ENCODE measurements at regions not wholly inside any gene's neighbourhood (a gene's known extent, or its start where the extent isn't known, plus 50 kb on each side); places are given as distances from the start of the nearest gene placed in this dataset.
"Not testable (repeated sequence)": the region's sequence is repeated elsewhere in the genome, so short reads cannot be mapped to it uniquely, and the experiment has no call there.

DNA sequence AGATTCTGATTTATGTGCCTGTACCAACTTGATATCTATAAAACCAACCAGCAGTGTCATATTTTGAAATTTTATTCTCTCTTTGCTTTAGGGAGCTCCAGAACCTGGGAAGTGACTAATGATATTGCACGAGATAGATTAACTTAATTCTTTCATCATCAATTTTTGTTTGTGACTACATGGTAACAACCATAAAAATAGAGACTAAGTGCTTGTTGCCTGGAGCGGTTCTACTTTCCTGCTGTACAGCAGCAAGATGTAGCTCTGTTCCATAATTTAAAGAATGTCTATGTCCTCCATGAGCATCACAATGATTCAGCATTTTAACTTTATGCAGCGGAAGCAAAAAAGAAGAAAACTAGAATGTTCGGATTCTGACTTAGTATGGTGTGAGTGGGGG, 275.6 kb downstream of the KLF5 start:
- no peak for DNase-seq
- TF ChIP-seq POLR2A (IDR thresholded peaks at IDR 0.05; ENCODE audit: low read length) (no peak), GATA1 (IDR thresholded peaks at IDR 0.05; ENCODE audit: low read depth, low read length) (no peak)

DNA sequence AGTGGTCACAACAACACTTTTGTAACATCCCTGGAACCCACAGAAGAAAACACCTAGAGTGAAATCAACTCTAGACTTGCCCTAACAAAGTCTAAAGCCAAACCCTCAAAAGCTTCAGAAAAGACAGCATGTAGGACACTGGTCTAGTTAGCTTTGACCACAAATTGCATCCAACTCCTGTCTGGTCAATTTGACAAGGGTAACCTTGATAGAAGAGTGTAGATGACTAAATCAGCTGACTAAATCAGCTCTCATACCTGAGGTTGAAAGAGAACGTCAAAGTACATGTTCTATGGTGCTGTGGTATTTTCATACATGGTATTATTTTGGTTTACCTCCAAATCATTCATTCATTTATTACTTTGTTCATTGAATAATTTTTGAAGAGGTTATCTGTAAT, 272.8 kb downstream of the KLF5 start:
- no peak for DNase-seq
- no peak for TF ChIP-seq POLR2A (IDR thresholded peaks at IDR 0.05; ENCODE audit: low read length)
- no peak for TF ChIP-seq GATA1 (IDR thresholded peaks at IDR 0.05; ENCODE audit: low read depth, low read length)

DNA sequence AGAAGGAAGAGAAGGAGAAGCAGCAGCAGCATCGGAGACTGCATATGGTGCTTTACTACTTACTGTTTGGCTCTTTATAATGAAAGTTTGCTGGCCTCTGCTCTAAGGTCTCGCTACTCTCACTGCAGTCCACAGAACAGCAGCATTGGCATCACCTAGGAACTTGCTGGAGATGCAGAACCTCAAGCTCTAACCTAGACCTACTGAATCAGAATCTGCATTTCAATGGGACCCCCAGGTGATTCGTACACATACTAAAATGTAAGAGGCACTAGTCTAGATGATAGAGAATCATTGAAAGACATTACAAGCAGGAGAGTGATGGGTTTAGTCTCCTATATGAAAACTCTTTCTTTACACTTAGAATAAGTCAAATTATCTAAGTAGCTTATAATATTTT, 270.6 kb downstream of the KLF5 start:
- TF ChIP-seq POLR2A (IDR thresholded peaks at IDR 0.05; ENCODE audit: low read length) = no peak
- TF ChIP-seq GATA1 (IDR thresholded peaks at IDR 0.05; ENCODE audit: low read depth, low read length) = no peak
- no peak for DNase-seq

DNA sequence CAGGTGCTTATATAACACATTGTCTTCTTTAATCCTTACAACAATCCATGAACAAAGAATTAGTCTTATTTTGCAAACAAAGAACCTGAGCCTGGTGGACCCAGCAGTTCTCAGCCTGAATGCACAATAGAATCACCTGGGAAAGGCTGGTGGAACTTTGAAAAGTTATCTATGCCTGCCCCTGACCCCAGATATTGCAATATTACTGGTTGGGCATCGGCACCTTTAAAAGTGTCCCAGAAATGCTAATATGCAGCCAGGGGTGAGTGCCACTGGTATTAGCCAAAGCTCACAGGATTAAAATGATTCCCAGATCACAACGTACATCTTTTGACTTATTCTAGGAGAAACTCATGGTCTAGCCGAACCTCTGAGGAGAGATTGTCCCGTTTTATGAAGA, 268.8 kb downstream of the KLF5 start:
- no peak for TF ChIP-seq POLR2A (IDR thresholded peaks at IDR 0.05; ENCODE audit: low read length)
- no peak for TF ChIP-seq GATA1 (IDR thresholded peaks at IDR 0.05; ENCODE audit: low read depth, low read length)
- DNase-seq = no peak

DNA sequence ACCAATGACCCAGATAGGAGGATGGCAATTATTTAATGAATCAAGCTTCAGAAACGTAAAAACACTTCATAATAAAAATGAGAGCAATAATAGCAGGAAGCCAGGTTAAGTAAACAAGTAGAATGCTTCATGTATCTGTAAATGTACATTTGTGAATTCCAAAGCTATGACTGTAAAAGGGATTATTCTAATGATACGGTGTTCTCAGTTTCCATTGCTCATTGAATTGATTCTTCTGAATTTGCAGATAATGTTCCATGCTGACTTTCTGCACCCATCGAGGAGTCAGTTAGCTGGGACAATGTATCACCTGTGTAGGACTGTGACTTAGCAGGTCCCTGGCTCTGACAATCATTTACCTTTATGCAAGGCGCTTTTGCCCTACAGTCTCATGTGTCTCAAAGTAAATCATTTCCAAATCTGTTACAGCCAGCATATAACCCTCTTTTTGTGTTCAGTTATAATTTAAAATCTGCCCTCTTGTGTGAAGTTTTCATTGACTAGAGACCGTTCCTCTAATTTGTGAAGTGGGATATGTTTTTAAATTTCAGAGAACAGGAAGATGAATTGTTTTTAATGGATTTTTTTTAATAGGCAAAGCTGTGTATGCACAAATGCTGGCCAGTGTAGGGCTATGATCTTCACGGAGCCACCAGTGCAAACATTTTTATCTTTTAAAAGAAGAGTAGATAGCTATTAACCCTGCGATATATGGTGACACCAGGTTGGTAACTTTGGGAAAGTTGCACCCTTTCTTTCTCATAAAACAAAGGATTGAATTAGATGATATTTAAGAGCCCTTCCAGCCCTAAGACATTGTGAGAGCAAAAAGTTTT, 267.1 kb downstream of the KLF5 start:
- TF ChIP-seq GATA1 (IDR thresholded peaks at IDR 0.05; ENCODE audit: low read depth, low read length) (no peak), POLR2A (IDR thresholded peaks at IDR 0.05; ENCODE audit: low read length) (no peak)
- DNase-seq = no peak

DNA sequence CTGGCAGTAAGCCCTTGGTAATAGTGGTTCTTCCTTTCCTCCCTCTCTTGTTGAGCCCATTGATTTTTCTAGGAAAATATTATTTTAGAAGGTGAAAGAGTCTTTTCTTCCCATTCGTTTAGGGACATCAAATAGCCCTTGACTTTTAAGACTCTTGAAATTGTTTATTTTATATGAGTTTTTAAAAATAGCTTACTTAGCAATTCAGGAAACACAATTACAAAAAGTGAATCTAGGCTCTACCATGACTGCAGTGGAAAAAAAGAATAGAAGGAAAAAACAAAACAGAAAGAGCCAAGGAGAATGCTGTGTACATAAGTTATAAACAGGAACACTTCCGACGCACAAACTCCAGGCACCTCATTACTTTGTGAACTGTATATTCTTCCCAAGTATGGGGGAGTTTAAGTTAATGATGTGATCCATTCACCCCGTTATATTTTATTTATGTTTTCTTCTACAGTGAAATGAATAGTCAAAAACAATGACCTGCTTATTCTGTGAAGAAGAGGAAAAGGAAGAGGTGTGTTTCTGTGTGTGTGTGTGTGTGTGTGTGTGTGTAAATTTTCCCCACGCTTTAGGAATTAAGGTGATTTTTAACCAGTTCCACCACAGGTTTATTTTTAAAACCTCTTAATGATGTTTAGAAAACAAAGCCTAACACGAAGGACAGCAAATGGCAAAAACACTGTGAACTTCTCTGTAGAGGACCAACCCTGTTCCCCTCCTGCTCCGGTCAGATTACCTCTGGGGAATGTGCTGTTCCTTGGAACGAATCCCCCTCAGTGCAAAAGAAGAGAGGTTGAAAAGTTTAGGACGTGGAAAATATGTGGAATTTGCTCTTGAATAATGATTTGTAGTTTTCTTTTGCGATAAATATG, 266.3 kb downstream of the KLF5 start:
- DNase-seq = no peak
- TF ChIP-seq POLR2A (IDR thresholded peaks at IDR 0.05; ENCODE audit: low read length) (no peak), GATA1 (IDR thresholded peaks at IDR 0.05; ENCODE audit: low read depth, low read length) (no peak)

DNA sequence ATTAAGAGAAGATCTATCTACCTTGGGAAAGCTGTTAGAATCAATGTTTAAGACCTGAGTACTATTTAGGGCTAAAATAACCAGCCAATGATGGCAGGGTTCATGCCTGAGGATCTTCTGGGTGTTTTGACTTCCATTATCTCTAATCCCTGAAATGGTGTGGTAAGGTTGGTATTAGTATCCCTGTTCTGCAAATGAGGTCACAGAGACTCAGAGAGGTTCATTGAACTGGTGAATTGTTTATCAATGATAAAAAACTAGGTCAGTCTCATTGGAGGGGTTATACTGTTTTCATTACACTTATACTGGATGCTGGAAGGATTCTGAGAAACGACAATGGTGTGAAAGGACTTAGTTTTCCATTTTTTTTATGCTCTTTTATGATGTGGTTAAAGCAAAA, 264.8 kb downstream of the KLF5 start:
- no peak for TF ChIP-seq POLR2A (IDR thresholded peaks at IDR 0.05; ENCODE audit: low read length)
- TF ChIP-seq GATA1 (IDR thresholded peaks at IDR 0.05; ENCODE audit: low read depth, low read length) = no peak
- no peak for DNase-seq

DNA sequence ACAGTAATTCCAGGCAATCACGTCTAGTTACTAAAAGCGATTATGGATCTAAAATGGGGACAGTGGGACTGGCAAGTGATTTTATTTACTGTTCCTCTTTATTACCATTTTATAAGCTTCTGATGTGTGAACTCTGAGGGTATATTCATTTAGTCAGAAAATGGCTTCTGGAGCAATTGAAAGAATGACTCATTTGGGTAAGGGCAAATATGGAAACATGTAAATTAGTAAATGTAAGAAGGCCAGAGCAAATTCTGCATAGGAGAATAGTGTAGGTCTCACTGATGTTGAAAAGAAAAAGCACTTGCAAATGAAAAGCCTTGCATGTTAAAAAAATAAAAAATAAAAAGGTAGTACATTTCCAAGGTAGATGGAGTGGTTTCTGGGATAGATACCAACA, 262.2 kb downstream of the KLF5 start:
- no peak for TF ChIP-seq GATA1 (IDR thresholded peaks at IDR 0.05; ENCODE audit: low read depth, low read length)
- TF ChIP-seq POLR2A (IDR thresholded peaks at IDR 0.05; ENCODE audit: low read length) = no peak
- no peak for DNase-seq

DNA sequence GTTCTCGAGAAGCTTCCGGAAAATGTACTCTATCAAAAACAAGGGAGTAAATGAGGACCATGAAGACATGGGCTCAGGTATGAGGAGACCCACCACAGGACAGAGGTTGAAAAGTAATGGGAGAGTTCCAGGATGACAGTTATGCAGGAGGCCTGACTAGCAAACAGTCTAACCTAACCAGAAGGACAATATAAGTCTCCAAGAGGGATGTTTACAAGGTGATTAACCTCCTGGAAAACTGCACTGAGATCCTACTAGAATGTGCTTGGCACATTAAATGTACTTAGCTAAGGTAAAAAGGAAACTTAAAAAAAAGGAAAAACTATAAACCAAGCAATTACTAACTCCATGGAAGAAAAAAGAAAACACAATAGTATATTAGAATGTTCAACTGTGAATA, 258.3 kb downstream of the KLF5 start:
- no peak for DNase-seq
- TF ChIP-seq POLR2A (IDR thresholded peaks at IDR 0.05; ENCODE audit: low read length) (no peak), GATA1 (IDR thresholded peaks at IDR 0.05; ENCODE audit: low read depth, low read length) (no peak)

DNA sequence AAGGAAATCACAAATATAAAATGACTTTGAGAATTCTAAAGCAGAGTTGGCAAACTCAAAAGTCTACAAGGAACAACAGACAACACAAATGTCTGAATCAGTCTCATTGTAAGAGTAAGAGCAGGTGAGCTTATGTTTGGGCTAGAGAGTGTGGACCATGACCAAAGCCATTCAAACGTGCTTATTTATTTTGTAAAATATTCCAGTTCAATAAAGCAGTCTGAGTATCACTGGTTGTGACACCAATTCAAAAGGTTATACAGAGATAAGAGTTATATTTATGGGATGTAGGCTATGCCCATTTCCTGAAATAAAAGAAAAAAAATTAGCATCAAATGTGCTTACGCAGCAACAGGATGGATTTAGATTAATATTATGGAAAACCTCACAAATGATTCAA, 251.6 kb downstream of the KLF5 start:
- no peak for TF ChIP-seq GATA1 (IDR thresholded peaks at IDR 0.05; ENCODE audit: low read depth, low read length)
- no peak for TF ChIP-seq POLR2A (IDR thresholded peaks at IDR 0.05; ENCODE audit: low read length)
- no peak for DNase-seq

DNA sequence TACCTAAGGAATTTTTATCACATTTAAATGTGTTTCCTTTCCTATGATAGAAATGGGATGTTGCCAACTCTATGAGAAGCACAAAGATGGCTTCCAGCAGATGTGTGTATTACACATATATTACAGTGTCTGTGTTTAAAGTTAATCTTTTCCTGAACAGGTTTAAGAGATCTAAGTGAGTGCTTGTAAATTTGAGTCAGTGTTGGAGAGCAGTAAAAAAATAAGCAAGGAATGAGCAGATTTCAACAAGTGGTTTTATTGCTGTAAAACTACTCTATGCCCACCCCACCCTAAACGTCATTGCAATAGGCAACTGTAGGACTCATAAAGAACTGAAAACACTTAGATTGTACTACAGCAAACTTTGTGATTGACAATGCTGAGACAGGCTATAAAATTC, 248.7 kb downstream of the KLF5 start:
- no peak for DNase-seq
- TF ChIP-seq GATA1 (IDR thresholded peaks at IDR 0.05; ENCODE audit: low read depth, low read length) = no peak
- TF ChIP-seq POLR2A (IDR thresholded peaks at IDR 0.05; ENCODE audit: low read length) = no peak

DNA sequence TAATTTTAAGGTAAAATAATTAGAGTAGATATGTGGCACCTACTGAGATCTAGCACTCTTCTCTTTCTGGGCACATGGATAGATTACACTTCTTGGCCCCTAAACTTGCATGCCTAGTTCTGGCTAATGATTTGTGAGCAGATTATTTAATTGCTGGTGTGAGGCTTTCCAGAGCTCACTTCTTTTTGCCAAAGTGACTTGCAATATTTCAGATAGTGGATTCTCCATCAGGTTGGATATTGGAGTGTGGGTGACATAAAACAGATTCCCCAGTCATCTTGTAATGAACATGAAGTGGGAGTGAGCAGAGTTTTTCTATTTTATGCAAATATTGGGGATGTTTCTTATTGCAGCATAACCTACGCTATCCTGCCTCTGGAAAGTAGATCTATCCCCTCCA, 247.9 kb downstream of the KLF5 start:
- TF ChIP-seq GATA1 (IDR thresholded peaks at IDR 0.05; ENCODE audit: low read depth, low read length) (no peak), POLR2A (IDR thresholded peaks at IDR 0.05; ENCODE audit: low read length) (no peak)
- no peak for DNase-seq

DNA sequence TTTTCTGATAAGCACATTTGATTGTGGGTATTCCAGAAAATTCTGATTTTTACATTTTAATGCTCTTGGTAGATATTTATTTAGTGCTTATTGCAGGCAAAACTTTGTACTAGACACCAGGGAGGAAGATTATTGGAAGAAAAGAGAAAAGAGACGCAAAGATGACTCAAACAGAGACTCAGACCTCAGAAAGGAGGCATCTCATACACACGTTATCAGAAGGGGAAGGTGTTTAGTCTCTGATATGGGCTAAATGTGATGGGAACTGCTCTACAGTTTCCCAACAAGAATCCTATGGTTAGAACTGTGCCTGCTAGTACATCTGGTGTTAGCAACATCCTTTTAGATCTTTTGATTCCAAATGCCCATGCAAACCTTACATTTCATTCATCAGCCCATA, 245.6 kb downstream of the KLF5 start:
- no peak for DNase-seq
- no peak for TF ChIP-seq POLR2A (IDR thresholded peaks at IDR 0.05; ENCODE audit: low read length)
- TF ChIP-seq GATA1 (IDR thresholded peaks at IDR 0.05; ENCODE audit: low read depth, low read length) = no peak

DNA sequence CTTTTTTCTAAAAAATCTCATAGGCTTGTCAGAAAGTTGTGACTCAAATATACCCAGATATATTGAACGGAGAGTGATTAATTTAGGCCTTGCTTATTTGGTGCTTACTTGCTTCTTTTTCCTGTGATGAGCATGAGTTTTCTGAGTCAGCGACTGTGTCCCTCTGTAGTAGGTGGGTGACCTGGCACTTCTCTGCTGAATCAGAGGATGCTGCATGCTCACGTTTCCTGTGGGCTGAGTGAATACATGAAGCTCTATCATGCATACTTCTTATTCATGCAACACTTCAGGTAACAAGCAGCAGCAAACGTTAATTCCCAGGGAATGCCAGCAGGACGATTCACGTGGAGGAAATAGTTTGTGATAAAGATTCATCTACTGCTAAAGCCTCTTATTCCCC, 245.0 kb downstream of the KLF5 start:
- no peak for DNase-seq
- TF ChIP-seq POLR2A (IDR thresholded peaks at IDR 0.05; ENCODE audit: low read length) = no peak
- TF ChIP-seq GATA1 (IDR thresholded peaks at IDR 0.05; ENCODE audit: low read depth, low read length) = no peak

DNA sequence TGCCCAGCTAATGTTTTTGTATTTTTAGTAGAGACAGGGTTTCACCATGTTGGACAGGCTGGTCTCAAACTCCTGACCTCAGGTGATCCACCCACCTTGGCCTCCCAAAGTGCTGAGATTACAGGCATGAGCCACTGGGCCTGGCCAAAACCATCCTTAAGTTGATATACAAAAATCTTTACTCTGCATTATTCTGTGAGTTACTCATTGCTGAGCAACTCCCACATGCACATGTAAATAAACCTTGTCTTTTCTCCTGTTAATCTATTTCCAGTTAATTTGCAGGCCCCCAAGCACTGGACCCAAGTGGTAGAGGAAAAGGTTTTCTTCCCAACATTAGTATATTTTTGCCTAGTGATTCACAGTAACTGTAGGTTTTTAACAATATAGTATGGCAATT, 242.8 kb downstream of the KLF5 start:
- DNase-seq = not testable (repeated sequence)
